OCI-LY3 (cell line): ENCODE measurements at regions not wholly inside any gene's neighbourhood (a gene's known extent, or its start where the extent isn't known, plus 50 kb on each side); places are given as distances from the start of the nearest gene placed in this dataset.

Source experiments
- CTCF ChIP-seq: fragments of 200-600, 300-600 bp; sonication (generic); IDR thresholded peaks from 2 replicates; pipeline ENCODE4 v1.5.1; 2014; ENCODE audit warnings: antibody characterized with exemption, low read length, low read depth
- EZH2phosphoT487 ChIP-seq: fragments of 200-600 bp; shearing (Covaris generic); IDR thresholded peaks from 2 replicates; pipeline ENCODE4 v1.6.1; 2018; ENCODE audit warnings: antibody characterized with exemption, mixed run types, low read depth

- no peak for TF ChIP-seq CTCF
- no peak for TF ChIP-seq EZH2phosphoT487
These were observed 211.3 kb downstream of the AUH start for GRCh38 chr9:91150273-91150997.
